Activated CD8-positive, alpha-beta memory T cell treated with anti-CD3 and anti-CD28 coated beads for 1 hour (primary cell): ENCODE measurements at regions not wholly inside any gene's neighbourhood (a gene's known extent, or its start where the extent isn't known, plus 50 kb on each side); places are given as distances from the start of the nearest gene placed in this dataset.
"Not testable (repeated sequence)": the region's sequence is repeated elsewhere in the genome, so short reads cannot be mapped to it uniquely, and the experiment has no call there.

Source experiments
- DNase-seq, 2 donors: peaks; one replicate each; pipeline ENCODE4 v3.0.0-alpha.2; 2020; ENCODE audit warnings: low read depth in 1 of 2; ENCODE audit errors: extremely low read depth in 1 of 2

DNA sequence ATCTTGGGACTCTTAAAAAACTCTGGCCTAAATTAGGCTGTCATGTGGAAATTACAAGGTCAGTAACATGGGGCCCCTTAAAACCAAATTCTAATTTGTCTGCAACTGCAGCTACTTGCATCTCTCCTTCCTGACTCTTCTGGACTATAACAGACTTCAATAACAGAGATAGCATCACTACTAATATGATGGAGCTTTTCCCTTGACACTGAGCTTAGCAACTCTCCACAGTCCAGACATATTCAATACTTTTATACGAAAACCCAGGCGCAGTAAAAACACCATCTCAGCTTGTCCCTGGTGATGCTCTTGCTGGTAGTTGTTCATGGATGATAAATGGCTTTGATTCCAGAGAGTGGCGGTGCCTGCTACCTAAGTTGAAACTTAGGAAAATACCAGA is 850.4 kb downstream of the STIM2 start:
- DNase-seq, result no peak

DNA sequence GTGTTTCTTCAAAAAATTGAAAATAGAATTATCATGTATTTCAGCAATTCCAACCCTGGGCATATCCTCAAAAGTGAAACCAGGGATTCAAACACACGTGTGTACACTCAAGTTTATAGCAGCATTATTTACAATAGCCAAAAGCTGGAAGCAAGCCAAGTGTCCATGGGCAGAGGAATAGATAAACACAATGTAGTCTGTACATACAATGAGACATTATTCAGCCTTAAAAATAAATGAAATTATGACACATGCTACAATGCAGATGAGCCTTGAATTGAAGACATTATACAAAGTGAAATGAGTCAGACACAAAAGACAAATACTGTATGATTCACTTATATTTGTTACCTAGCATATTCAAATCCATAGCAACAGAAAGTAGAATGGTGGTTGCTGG is 853.4 kb downstream of the STIM2 start:
- no peak for DNase-seq

DNA sequence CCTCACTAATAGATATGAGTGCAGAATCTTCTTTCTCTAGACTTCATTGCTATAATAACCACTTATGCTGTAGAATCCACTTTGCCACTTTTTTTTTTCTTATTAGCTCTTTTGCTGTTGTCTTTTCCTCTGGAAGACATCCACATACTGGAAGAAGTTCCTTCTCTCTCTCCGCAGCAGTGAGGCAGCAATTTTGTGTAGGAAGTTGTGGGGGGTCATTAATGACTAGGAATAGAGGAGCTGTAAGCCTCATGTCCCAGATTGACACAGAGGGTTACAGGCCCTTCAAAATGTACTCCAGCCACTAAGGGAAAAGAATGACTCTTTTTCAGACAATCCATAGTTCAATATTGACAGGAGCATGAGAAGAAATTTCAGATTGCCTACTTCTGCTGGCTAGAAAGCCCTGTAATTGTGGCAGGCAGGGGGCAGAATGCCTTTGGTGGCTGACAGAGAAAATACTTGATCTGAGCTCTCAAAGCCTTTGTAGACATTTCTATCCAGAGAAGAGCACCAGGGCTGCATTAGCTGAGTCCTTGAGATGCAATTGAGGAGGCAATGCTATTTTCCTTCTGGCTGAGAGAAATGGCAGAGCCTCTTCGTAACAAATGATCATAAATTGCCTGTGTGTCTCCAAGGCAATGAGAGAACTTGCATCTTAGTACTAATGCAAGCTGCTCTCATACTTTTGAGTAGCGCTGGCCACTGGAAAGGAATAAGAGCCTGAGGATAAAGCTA is 856.2 kb downstream of the STIM2 start:
- no peak for DNase-seq

DNA sequence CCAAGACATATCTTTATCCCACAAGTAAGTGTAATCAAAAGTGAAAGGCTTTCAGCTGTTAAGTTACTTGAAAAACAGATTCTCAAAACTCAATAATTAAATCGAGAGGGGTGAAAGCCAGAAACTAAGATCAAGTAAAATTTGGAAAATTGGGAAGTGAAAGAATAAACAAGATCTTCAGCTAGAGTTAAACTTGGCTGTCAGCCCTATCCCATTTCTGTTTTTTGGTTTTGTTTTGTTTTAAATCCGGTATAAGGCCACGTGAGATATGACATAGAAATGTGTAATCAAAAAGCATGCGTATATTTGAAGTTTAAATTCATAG is 856.8 kb downstream of the STIM2 start:
- no peak for DNase-seq

DNA sequence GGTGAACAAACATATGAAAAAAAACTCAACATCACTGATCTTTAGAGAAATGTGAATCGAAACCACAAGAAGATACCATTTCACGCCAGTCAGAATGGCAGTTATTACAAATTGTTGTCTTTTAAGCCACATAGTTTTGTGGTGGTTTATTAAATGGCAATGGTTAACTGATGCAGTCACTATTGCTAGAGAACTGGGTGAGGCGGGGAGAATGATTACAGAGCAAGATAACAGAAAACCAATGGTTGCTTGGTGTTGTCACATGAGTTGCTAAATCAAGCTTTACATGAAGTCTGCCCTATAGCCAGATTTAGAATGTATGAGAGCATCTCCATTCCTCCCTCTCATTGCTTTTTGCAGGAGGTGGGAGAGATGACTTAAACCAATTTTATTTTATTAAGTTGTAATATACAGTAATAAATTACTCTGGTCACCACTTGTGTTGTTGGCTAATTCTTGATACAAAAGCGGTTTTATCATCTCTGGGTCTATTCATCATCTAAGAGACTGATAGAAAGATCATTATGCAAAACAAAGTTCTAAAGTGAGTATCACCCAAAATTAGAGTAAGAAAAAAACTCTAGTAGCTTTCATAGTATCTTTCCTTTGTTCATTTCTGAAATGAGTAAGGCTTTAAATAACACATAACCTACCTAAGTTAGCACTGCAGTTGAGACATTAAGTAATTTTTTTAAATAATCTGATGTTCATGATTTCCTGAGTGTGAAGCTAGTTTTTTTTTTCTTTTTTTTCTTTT is 859.5 kb downstream of the STIM2 start:
- DNase-seq, result no peak

DNA sequence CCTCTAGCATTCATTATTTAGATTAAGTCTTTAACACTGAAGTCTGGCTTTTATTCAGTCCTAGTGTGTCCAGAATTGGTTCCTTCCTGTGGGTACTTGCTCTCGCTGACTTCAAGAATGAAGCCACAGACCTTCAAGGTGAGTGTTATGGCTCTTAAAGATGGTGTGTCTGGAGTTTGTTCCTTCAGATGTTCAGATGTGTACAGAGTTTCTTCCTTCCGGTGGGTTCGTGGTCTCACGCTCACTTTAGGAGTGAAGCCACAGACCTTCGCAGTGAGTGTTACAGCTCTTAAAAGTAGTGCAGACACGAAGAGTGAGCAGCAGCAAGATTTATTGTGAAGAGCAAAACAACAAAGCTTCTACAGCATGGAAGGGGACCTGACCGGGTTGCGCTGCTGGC is 860.6 kb downstream of the STIM2 start:
- DNase-seq, result no peak

DNA sequence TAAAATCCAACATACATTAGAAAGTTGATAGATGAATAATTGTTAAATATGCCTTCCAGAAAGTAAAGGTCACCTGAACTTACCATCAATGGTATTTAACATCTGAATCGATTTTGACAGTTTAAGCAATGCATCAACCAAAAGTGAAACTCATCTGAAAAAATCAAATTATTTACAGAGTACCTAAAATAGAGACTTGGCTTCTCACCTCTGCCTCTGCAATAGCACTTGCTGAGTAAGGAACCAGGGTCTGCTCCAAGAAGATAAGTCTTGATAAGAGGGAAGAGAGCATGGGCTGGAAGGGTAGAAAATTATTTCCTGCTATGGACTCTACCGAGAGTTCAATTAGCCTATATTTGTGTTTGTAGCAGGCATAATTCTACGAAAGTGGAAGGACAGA is 868.3 kb downstream of the STIM2 start:
- no peak for DNase-seq

DNA sequence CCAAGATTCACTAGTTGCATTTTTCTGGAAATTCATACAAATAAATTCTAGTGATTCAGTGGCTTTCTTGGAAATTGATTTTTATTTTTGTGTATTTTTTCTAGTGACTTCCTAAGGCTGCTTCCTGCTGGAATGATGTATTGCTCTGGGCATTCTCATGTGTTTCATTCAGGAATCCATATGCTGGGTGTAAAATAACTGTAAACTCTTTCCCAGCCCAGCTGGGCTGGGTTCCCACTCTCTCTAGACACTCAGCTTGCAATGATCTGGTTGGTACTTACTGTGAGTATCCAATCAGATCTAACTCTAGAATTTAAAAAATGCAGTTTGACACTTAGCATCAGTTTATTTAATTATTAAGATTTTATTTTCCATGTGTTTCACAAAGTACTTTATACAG is 882.2 kb downstream of the STIM2 start:
- DNase-seq, result no peak

DNA sequence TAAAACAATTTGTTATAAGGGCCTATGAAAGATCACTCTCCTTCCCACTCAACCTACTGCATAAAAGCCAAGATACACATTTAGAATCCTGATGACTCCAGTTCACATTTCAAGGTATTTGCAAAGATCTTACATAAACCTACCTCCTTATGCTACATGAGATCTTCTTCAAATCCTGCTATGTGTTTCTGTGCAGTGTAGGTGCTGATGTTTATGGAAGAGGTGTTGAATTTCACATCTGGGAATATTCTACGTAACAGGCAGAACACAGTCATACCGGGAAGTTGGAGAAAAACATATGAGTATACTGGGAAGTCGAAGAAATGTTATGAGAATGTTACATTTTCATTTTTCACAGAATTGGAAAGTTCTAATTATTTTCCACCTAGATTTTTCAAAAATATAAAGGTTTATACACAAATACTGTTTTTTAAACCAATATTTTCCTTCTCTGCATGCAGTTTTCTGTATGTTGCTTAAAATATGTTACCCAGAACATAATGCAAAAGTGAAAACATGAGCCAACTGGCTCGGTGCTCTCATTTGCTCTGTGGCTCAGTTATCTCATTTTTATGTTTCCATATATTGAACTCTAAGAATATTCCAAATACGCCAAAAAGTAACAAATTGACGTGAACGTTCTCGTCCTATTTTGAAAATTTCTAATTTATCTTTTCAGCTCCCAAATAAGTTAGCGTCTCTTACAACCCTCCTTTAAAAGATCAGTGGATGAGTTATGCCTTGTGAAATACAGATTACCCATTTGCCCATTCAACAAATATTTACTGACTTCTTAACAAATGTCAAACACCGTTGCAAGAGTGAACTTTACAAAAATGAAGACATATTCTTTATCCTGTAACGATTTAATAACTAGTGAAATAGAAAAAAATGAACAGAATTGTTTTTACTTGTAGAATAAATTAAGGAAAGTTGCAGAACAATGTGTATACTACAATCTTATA is 899.3 kb downstream of the STIM2 start:
- DNase-seq, result no peak

DNA sequence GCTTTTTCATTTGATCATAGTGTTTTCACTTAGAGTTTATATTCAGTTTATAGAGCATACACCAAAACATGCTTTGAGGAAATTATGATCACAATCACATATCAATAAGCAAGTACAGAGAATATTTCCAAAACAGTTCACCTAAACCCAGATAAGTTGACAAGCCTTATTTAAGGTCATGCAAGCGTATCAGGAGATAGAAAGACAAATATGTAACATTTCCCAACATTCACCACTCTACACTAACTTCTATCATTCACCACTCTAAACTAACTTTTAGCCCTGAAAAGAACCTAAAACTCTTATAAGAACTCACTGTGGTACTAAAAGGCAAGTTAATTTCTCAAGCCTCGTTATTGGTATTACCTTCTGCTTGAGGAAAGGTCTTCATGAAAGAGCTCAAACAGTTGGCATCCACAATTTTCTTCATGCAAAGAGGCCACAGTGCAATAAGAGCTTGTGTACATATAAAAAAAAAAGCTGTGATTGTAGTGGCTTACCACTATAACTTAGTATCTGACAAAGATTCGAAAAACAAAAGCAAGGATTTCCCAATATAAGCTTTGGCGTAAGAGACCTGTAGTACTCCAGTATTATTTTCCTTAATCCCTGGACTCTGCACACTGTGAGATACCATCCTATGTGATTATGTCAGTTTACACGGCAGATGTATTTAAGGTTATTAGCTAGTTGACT is 903.3 kb downstream of the STIM2 start:
- DNase-seq, result no peak

DNA sequence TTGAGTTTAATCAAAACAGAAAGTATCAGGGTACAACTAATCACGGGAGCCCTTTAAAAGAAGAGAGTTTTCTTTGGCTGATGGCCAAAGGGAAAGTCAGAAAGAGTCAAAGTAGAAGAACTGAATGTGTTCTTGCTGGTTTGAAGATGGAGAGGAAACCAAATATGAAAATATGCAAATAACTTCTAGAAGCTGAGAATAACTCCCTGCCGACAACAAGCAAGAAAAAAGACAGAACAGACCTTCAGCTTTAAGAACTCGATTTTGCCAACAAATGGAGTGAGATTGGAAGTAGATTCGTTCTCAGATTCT is 903.8 kb downstream of the STIM2 start:
- no peak for DNase-seq

DNA sequence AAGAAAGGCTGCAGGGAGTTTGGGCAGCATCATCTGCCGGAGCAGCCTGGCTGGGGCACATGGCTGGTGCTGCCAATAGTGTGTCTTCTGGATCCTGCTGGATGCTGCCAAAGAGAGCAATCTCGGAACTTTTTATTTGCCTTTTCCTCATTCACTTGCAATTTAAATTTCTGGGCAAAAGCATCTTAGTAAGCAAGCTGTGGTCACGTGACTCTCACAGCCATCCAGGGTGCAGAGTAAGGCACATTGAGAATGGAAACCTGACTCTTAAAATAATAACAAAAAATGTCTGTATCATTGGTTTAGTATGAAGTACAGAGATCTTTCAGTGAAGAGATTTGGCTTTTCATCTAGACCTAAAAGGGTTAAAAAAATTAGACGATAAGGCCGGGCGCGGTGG is 910.3 kb downstream of the STIM2 start:
- no peak for DNase-seq

DNA sequence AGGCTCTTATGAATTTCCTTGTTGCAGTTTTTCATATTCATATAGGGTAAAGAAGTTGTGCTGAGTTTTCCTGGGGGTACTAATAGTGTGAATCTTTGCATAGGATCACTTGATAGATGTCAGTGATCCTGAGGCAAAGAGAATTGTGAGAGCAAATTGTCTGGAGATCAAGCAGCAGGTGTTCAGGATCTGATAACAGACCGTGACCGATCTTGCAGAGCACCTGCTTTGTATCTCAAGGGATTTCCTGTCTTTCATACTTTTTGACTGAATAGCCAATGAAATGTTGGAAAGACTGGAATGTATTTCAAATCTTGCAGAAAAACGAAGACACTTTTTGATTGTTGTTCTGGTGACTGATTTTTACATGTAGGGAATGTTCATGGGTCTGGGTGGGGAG is 914.5 kb downstream of the STIM2 start:
- no peak for DNase-seq

DNA sequence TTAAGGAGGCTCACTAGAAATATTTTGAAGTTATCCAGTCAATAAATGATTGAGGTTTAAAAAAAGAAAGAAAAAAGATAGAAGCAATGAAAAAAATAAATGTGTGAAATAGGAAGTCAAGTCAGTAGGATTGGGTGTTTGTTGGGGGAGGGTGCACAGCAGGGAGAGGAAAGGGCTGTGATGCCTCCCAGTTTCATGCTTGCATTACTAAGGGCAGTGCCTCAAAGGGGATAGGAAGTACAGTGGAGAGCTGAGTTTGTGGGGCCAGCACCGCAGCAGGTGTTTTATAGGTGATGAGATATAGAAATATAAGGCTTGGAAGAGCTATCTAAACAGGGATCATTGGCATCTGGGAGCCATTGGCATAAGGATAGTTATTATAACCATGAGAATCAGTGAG is 919.2 kb downstream of the STIM2 start:
- DNase-seq, result no peak

DNA sequence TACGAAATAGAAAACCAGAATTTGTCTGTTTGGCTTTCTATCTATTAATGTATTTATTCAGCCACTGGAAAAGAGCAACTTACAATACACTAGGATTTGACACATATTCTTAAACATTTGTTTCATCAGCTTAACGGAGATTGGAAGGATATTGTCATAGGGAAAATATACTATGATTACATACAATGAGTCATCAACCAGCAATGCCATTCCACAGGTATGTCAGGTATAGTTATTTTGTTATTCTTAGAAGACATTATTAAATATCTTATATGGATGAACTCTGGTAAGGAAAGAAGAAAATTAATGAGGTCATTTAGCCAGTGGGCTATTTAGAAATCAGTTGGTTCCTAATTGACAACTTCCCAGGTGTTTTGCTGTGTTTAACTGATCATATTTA is 926.6 kb downstream of the STIM2 start:
- no peak for DNase-seq

DNA sequence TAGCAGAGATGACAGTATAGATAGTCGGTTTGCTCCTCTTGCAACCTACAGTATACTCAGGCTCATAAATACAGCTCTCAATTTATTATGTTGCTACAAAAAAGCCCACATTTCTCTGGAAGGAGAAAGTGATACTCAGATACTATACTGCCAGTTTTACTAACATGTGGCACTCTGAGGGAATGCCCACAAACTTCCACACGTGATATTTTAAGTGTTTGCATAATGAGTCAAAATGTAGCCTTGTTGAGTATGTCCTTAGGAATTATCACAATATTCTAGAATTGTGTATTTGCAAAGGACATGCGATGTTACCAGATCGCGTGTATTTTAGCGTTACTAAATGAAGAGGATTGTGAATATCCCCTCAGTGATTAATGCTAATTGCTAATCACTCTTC is 929.1 kb downstream of the STIM2 start:
- DNase-seq, result no peak

DNA sequence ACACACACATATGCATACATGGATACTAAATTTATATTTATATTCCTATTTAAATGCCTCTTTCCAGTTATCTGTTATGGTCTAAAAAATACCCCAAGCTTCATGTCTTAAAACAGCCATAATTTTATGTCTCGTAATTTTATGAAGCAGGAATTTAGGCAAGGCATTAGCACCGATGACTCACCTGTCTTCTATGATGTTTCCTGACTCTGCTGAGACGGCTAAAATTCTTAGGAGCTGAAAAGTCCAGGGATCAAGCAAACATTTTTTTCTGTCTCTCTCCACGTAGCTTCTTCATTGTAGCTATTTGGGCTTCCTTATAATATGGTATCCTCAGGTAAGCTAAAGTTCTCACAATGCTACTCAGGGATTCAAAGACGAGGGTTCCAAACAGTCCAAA is 930.3 kb downstream of the STIM2 start:
- no peak for DNase-seq

DNA sequence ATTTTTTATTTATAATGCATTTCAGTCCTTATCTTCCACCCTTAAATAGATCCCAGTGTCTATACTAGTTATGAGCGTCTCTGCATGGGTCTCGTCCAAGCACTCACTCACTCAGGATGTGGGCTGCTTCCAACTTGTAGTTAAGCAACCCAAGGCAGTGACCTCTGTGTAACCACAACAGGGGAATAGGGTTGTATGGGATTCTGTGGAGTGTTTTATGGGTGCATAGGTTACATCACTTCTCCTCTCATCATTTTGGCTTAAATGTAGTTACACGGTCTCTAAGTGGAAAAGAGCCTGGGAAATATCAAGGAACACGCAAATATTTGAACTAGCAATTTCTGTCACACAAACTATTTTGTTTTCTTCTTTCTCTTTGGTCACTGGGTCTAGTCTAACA is 931.0 kb downstream of the STIM2 start:
- DNase-seq, result no peak

DNA sequence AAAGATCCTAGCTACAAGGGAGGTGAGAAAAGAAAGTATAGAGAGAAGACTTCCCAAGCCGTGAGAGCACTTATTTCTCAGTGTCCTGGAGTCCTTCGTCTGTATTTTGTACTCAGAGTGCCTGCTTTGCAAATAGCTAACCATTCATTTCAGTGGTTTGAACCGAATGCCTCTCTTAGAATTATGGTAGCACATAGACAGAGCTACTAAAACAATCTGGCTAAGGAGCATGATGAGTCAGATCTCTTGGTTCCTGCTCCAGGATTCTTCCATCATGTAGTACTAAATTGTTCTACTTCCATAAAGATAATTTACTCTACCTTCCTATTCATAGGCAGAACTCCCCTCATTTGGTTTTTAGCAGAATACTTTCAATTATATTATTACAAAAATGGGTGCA is 946.6 kb downstream of the STIM2 start:
- no peak for DNase-seq

DNA sequence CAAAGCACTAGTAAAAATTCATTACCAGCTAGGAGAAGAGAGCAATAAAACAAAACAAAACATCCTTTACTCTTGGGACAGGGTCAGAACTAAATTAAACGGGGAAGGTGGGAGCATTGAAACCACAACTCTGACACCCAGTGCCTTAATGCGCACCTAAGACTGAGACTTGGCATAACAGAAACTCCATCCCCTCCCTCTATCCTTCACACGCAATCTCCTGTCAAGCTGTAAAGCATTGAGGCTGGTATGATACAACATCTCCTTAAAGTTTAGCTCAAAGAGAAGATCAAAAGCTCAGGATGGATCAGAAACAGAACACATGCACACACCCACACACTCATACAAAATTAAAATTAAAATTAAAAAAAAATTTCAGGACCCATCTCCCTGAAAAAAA is 951.3 kb downstream of the STIM2 start:
- no peak for DNase-seq

DNA sequence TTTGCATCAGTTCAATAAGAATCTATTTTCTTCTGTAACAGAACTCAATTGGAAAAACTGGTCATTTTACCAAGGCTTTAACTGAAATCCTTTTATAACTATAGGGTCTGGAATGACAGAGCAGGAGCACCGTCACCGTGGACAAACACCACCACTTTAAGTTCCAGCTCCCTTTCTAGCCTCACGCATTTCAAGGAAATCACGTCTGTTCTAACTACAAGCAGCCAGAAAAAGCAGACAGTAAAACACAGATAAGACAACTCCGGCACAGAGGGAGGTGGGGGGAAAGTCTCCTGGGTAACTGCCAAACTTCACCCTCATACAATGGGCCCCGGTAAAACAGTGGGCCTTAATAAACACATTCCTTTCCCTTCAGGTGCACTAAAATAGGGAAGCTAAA is 952.6 kb downstream of the STIM2 start:
- not testable (repeated sequence) for DNase-seq
